DMS 273 (cell line): ENCODE measurements at regions not wholly inside any gene's neighbourhood (a gene's known extent, or its start where the extent isn't known, plus 50 kb on each side); places are given as distances from the start of the nearest gene placed in this dataset.

Experiments
- DNase-seq: peaks from one replicate; lab custom pipeline; 2025; ENCODE audit not compliant: unreplicated experiment; lab: John Stamatoyannopoulos, UW

- DNase-seq, result no peak
These were observed 198.9 kb upstream of the PIK3C3 start for GRCh38 chr18:41756141-41756540.

- DNase-seq, result no peak
These were observed 200.7 kb upstream of the PIK3C3 start for GRCh38 chr18:41754332-41754731.

GRCh38 chr18:41753826-41754225 is 201.2 kb upstream of the PIK3C3 start:
- DNase-seq, result no peak

GRCh38 chr18:41752826-41753225 is 202.2 kb upstream of the PIK3C3 start:
- DNase-seq, result no peak

GRCh38 chr18:41751652-41752051 is 203.4 kb upstream of the PIK3C3 start:
- no peak for DNase-seq

GRCh38 chr18:41751161-41751560 is 203.9 kb upstream of the PIK3C3 start:
- DNase-seq, result no peak

GRCh38 chr18:41747723-41748242 is 207.3 kb upstream of the PIK3C3 start:
- no peak for DNase-seq

DNA sequence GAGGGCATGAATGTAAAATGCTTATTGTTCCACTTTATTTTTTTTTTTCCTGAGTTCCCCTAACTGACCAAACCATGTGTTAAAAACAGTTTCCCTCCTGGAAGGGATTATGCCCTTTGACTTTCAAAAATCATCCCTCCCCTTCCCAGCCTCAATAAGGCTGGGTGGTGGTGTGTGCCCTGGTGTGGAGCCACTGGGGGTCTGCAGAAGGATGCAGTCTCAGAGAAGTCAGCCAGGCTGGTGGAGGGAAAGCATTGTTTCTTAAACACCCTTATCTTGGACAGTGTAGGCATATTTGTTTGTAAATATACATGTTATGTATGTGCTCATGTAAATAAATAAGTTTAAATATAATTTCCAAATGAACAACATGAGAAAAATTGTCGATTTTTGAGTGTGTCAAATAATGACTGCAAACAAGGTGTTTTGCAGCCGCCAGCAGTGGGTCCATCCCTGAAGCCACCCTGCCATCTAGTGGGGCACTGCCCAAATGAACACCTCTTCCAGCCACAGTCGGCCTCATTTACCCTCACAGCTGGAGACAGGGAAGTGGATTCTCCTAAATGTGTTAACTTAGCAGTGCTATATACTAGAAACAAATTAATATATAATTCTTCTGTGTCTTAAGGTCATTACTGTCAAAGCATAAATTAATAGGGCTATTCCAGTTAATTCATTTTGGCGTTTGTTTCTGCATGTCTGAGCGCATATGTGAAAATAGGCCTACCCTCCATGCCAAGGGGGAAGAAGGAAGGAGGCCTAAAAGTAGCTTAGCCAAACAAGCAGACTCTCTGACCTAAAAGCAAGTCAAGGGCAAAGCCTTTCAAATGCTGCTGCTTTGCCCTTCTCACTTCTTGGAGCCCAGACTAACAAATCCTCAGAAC is 209.6 kb upstream of the PIK3C3 start:
- peak; percentile 80 for DNase-seq

DNA sequence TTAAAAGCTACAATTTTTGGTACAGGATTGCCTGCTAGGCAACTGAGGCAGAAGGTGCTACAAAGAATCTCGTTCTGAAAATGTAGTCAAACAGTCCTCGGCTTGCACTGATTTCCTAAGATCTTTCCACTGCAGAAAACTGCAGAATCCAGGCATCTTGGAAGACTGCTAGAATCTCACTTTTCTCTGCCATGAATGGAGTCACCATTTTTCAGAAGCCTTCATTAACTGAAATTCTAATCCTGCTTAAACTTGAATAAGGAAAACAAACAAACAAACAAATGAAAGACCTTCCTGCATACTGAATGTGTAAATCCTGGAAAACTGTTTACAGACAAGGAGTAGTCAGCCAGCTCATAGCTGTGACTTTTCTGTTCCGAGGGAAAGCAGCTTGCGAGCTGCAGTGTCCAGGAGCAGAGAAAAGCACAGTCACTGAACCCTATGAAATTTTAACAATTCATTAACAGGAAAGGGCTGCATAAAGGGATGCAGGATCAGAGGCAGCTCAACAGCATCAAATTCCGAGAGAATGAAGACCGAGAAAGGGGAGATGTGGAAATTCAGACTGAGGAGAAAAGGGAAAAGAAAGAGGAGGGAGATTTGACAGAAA is 210.5 kb upstream of the PIK3C3 start:
- DNase-seq, result no peak

- no peak for DNase-seq
These were observed 217.8 kb upstream of the PIK3C3 start for GRCh38 chr18:41737218-41737617.

DNA sequence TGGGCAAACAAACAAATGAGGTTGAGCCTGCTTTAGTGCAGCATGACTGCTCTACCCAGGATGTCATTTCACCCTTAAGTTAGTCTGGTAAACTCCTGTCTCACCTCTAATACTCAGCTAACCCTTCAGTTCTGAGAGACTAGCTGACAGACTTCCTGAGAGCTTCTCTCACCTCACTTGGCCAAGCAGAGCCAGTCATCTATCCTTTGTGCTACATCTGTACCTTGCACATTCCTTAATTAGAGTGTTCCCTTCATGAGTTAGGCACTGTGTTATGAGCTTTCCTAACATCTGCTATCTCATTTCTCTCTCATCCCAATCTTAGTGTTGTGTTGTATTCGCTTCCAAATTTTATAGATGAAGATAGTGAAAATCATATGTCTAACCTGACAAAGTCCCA is 220.1 kb upstream of the PIK3C3 start:
- DNase-seq, result no peak

DNA sequence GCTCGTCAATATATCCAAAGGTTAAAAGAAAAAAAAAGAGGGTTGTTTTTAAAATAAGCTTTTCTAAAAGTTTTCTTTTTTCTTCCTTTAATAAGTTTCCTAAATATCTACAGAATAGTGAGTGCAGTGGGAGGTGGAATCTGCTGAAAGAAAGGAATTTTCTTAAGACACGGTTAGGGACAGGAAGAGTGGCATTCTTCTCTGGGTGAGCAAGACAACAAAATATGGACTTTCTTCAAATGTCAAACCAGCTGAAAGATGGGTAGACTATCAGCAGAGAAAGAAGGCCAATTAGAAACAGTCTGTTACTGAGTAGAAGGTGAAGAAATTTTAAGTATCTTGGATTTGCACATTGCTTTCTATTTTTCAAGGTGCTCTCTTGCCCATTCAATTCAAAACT is 222.7 kb upstream of the PIK3C3 start:
- no peak for DNase-seq

GRCh38 chr18:41731884-41732283 is 223.2 kb upstream of the PIK3C3 start:
- DNase-seq, result no peak

DNA sequence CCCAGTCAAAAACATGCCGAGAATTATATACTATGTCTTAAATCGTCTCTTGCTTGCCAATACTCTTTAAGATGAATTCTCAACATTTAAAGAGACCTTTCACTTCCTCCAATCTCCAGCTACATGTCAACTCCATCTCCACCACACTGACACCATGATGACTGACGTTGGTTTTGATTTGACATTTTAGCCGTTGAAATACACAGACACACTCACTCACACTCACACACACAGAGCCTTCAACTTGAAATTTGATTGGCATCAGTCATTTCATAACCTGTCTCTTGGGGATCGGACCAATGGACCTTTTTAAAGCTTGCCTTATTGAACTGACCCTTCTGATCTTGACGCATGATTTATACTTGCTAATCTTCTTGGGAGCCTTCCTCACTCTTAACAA is 230.8 kb upstream of the PIK3C3 start:
- no peak for DNase-seq

DNA sequence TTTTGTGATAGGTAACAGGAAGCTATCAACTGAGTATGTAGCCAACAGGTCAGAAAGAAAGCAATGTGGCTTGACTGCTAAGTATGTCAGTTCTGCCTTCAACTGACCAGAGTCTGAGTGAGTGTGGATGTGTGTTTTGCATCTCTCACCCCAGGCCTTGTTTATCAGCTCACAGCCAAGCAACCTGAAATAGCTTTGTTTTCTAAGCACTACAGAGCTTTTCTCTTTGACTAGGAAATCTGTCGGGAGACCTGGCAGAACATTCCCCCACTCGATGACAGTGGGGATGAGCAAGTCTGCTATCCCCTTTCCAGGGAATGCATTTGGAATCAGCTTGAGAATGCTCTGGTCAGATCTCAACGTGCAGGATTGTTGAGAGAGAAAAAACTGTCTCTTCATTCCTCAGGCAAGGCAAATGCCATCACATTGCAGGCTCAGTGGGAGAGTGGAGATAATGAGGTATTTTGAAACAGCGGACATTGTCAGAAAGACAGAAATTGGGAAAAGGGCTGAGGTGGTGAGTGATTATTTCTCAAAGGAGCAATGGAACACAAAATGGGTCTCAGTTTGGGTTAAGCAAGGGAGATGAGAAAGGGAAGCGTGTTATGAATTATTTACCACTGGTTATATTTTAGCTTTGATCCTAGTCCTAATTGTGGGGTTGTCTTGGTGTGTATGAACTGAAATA is 233.8 kb upstream of the PIK3C3 start:
- no peak for DNase-seq

GRCh38 chr18:41720226-41720625 is 234.8 kb upstream of the PIK3C3 start:
- DNase-seq, result no peak

DNA sequence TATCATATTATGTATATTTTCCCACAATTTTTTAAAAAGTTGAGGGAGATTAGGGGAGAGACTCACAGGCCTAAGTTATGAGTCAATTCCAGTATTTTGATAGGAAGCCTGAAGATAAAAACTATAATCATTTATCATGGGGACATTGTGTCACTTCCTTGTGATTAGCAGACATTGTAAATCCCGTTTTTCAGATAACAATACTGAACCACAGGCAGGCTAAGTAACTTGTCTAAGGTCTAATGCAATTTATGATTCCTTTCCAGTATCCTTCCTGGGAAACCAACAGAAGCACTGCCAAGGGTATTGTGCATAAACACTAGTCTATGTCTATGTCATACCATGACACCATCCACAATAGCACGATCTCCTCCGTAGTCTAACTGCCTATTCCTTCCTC is 235.2 kb upstream of the PIK3C3 start:
- no peak for DNase-seq

- DNase-seq, result no peak
These were observed 240.2 kb upstream of the PIK3C3 start for GRCh38 chr18:41714872-41715271.

GRCh38 chr18:41713969-41714825 is 240.8 kb upstream of the PIK3C3 start:
- DNase-seq, result no peak

DNA sequence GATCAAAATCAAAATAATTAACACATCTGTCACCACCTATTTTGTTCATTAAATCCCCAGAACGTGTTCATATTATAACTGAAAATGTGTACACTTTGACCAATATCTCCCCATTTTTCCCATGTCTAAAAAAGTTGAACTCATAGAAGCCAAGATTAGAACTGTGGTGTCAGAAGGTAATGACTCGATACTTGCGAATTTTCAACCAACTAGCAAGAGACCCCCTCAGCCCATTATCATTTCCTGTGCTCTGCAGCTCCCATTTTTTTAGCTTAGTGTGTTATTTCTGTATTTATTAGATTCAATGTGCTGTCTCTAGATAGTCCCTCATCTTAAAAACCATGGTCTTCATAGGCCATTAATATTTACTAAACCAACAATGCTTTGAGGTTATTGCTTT is 248.7 kb upstream of the PIK3C3 start:
- no peak for DNase-seq
